T-helper 2 cell (primary cell): ENCODE measurements at regions not wholly inside any gene's neighbourhood (a gene's known extent, or its start where the extent isn't known, plus 50 kb on each side); places are given as distances from the start of the nearest gene placed in this dataset.

Experiments
- DNase-seq, 5 experiments: peaks; one replicate each; pipeline versions ENCODE4 v3.0.0 to v3.0.0-alpha.2; 2012 to 2022

DNA sequence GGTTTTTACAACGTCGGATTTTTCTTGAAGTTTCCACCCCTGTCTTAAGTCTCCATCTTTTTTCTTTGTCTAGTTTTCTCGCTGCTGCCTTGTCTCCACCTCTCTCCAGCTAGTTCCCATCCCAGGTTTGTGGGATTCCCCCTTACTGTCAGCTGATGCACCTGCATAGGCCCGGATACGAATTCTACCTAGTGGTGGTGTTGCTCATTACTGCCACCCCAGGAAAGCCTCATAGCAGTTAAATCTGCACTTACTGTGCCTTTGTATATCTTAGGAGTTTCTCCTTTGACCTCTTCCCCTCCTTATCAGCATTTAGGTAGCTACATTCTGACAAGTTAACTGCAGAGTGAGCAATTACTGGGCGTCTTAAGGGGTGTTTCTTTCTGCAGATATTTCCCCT is 1693.1 kb upstream of the TENM3 start:
- no peak for DNase-seq

GRCh38 chr4:180557348-180557747 is 1685.9 kb upstream of the TENM3 start:
- DNase-seq: no peak

DNA sequence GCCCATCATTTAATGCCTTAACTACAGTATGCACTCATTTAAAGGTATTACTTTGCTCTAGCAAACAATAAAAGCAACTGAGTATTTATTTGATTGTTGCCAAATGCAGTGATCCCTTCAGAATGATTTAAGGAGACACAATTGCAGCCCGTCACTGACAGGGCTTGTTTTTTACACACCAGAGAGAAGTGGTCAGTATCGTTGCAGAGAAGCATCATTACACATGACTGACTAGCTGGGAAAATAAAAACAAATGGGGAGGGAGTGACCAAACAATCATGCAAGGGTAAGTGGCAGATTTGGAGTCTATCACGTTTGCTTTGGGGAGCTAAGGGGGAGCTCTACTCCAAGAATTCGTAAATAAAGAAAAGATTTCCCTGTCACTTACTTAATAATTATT is 1685.3 kb upstream of the TENM3 start:
- no peak for DNase-seq

DNA sequence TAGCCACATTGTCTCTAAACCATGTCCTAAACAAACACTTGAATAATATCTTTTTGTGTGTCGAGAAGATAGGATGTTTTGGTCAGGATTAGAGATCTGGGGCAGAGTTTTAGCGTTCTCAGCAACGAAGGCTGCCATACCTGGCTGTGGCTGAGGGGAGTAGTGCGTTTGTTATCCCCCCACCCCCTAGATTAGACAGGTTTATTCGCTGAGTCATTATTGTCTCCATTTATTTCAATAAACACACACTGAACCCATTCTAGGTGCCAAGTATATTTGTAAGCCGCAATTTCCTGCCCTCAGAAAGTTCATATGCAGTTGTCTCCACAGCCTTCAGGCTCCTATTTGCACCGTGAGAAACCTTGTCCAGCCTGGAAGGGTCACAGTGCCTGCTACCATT is 1684.8 kb upstream of the TENM3 start:
- DNase-seq: no peak

DNA sequence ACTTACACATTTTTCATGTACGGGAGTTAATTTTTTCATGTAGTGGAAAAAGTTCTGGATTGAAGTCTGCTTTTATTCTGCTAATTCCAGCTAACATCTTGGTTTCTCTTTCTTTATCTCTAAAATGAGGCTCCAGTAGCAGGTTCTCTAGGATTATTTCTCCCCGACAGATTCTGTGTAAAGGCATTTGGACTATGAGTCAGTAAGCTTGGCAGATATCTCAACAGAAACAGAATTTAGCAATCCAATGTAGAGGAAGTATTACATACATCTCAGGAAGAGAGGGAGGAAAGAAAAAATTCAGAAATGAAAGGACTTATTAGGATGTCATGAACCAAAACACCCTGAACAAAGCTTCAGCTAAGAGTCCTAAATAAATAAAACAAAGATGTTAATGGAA is 1682.3 kb upstream of the TENM3 start:
- no peak for DNase-seq

DNA sequence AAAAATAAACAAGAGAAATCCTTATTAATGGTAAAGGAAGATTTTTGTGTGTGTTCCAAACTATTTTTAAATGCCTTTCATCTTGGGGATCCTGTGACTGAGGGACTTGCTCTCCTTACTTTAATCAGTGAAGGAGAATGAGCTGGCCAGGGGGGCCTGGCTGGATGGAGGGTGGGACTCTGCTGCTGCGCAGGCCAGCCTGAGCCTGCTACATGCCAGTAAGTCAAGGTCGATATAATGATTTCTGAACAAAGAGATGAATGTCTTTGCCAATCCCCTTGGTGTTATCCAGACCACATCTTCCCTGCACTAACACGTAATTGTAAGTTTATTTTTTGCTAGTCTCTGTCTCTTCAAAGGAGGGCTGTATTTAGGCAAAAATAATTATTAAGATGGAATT is 1679.2 kb upstream of the TENM3 start:
- no peak for DNase-seq

GRCh38 chr4:180564448-180564847 is 1678.8 kb upstream of the TENM3 start:
- DNase-seq: no peak

- DNase-seq: no peak
Measured at GRCh38 chr4:180565856-180566431, 1677.3 kb upstream of the TENM3 start.

DNA sequence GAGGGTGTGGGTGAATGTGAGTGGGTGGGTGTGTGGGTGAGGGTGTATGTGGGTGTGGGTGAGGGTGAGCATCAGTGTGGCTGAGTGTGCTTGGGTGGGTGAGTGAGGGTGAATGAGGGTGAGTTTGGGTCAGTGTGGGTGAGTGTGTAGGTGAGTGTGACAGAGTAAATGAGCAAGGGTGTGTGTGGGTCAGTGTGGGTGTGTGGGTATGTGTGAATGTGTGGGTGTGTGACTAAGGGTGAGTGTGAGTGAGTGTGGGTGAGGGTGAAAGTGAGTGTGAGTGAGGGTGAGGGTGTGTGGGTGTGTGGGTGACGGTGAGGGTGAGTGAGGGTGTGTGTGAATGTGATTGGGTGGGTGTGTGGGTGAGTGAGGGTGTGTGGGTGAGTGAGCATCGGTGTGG is 1676.7 kb upstream of the TENM3 start:
- DNase-seq: no peak

DNA sequence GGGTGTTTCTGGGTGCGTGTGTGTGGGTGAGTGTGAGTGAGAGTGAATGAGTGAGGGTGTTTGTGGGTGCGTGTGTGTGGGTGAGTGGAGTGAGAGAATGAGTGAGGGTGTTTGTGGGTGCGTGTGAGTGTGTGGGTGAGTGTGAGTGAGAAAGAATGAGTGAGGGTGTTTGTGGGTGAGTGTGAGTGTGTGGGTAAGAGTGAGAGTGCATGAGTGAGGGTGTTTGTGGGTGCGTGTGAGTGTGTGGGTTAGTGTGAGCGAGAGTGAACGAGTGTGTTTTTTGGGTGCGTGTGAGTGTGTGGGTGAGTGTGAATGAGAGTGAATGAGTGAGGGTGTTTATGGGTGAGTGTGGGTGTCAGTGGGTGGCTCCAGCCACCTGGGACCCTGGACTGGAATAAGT is 1676.1 kb upstream of the TENM3 start:
- no peak for DNase-seq

DNA sequence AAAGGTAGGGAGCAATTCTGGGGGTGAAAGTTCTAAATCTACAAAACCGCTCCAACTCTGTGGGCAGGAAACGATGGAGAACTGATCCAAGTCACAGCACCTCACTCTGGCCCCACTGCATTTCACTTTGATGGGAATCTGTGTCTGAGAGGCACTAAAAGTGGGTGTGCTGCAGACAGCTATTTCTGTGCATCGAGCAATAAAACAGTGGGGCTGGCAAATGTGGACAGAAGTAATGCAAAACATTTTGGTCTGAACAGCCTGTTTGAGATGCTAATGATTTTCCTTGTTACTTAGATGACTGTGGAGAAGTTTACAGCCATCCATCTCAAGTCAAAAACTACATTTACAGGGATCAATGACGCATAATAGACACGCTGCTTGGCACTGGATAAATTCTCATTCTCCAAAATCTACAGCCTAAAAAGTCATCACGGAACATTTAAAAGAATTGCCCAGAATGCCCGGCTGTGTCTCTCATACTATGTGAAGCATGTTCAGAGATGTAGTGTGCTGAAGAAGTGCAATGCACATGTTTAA is 1671.6 kb upstream of the TENM3 start:
- no peak for DNase-seq

- no peak for DNase-seq
Measured at GRCh38 chr4:180578175-180578574, 1665.0 kb upstream of the TENM3 start.

GRCh38 chr4:180581061-180581460 is 1662.1 kb upstream of the TENM3 start:
- DNase-seq: no peak

GRCh38 chr4:180587379-180587778 is 1655.8 kb upstream of the TENM3 start:
- DNase-seq: no peak

GRCh38 chr4:180589575-180589974 is 1653.6 kb upstream of the TENM3 start:
- DNase-seq: no peak

DNA sequence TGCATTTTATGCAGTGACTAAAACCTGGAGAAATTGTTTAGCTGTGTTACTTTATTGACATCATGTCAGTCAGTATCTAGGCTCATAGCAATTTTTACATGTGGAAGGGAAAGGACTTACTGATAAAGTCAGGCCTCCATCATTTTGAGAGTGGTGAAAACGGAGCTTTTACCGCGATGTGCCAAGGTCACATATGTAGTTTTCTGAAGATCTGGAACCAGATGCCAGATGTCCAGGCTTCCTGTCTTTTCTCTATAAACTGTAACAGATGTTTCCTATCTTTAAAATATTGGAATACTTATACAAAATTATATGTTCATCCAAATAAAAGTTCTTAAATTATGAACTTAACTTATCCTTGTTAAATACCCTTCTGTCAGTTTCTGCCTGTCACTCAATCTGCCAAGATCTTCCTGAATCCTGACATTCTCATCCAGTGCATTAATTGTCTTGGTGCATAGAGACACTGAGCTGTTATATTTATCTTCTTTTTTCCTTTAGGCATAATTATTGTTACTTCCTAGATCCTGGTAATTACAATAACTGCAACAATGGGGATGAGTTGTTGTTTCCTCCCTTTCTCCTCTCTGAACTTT is 1646.2 kb upstream of the TENM3 start:
- no peak for DNase-seq

- no peak for DNase-seq
Measured at GRCh38 chr4:180598281-180598680, 1644.9 kb upstream of the TENM3 start.

DNA sequence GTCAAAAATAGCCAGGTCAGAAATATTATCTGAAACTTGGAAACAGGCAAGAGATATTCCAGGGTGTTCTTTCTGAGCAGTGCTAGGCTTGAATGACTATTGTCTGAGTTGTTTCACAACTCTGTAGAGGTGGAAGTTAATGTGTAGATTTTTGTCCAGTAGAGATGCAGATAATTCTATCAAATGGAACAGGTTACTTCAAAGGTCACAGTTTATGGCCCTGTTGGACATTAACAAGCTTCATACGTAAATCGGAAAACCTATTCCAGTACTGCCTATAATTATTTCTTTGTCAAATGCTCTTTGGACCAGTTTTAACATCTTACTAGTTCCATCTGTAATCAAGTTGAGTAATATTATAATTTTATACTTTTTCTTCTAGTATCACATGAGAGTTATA is 1639.4 kb upstream of the TENM3 start:
- no peak for DNase-seq

- no peak for DNase-seq
Measured at GRCh38 chr4:180610324-180610723, 1632.9 kb upstream of the TENM3 start.

DNA sequence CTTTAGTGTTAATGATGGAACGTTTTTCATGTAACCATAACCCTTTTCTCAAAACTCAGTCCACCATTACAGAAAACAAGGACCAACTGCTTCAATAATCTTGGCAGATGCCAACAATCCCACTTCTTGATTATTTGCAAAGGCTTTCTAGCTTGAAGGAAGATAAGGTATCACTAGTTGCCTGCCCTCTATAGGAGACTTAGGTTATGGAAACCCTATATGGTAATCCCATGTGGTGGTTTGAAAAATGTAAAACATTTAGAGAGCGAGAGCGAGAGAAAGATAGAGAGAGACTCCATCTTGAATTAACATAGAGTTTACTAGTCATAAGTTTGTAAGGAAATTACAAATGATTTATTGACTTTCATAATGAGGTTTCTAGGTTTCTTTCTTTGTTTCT is 1627.5 kb upstream of the TENM3 start:
- no peak for DNase-seq

- no peak for DNase-seq
Measured at GRCh38 chr4:180617196-180617595, 1626.0 kb upstream of the TENM3 start.

DNA sequence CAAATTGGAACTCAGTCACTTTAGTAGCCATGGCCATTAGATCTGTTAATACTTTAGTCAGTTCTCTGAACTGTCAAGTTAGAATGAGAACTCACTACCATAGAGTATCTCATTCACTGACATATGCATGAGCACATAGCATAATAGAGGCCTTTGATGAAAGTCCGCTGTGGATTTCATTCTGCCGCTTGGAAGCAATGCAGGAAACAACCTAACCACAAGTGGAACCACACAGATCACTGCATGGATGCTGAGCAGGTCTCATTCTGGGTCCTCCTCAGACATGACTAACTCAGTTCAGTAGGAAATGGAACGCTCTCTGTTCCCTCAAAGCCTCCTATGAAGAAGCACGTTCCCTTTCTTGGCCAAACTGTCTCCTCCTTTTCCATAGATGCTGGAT is 1624.8 kb upstream of the TENM3 start:
- peak in 1 of 5 experiments; percentile 1 for DNase-seq

GRCh38 chr4:180619440-180619839 is 1623.8 kb upstream of the TENM3 start:
- DNase-seq: no peak

- no peak for DNase-seq
Measured at GRCh38 chr4:180622254-180622653, 1620.9 kb upstream of the TENM3 start.

DNA sequence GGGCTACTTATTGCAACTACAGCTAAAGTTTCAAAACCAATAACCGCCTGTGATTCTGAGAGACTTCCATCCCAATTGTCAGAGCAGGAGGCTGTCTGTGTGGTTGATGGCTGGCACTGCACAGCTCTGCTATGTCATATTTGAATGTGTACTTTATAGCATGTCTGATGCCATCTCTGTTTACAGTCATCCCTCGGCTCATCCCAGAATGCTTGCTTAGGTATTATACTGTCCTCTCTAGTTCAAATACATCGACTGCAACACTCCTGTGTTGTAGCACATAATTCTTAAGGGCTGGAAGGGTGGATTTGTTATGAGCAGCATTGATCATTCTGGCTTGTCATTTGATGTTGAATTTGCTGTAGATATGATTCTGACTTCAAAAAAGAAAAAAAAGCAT is 1617.5 kb upstream of the TENM3 start:
- DNase-seq: no peak
